ENCODE measurements at regions not wholly inside any gene's neighbourhood (a gene's known extent, or its start where the extent isn't known, plus 50 kb on each side); places are given as distances from the start of the nearest gene placed in this dataset.

DNA sequence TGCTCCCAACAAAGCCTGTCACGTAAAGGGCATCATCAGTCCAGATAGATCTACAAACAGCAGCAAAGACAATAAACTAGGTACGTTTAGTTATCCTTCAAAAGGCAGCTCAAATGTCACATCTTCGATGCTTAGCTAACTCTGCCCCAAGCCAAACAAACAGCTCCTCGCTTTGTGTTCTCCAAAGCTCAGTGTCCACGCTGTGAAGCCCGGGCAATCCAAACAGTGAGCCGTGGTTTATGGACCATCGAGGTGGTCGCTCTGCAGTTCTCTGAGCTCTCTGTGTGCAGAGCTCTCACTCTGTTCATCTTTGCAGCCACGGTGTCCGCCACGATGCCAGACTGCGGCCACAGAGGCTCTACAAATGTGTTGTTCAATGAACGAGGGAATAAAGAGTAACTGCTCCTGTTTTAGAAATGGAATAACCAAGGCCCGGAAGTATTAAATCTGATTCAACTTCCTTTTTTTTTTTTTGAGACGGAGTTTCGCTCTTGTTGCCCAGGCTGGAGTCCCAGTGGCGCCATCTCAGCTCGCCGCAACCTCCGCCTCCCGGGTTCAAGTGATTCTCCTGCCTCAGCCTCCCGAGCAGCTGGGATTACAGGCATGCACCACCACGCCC is 117.2 kb upstream of the FAM174B start:
- TF ChIP-seq, protein P1, sequence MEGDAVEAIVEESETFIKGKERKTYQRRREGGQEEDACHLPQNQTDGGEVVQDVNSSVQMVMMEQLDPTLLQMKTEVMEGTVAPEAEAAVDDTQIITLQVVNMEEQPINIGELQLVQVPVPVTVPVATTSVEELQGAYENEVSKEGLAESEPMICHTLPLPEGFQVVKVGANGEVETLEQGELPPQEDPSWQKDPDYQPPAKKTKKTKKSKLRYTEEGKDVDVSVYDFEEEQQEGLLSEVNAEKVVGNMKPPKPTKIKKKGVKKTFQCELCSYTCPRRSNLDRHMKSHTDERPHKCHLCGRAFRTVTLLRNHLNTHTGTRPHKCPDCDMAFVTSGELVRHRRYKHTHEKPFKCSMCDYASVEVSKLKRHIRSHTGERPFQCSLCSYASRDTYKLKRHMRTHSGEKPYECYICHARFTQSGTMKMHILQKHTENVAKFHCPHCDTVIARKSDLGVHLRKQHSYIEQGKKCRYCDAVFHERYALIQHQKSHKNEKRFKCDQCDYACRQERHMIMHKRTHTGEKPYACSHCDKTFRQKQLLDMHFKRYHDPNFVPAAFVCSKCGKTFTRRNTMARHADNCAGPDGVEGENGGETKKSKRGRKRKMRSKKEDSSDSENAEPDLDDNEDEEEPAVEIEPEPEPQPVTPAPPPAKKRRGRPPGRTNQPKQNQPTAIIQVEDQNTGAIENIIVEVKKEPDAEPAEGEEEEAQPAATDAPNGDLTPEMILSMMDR (IDR thresholded peaks at IDR 0.05; ENCODE audit: low read depth, low read length): no peak
- no peak for TF ChIP-seq EZH2phosphoT487 (IDR thresholded peaks at IDR 0.05; ENCODE audit: low read depth)

Measured in OCI-LY3 (cell line).